Right lobe of liver (tissue), 6 donors: ENCODE measurements at regions not wholly inside any gene's neighbourhood (a gene's known extent, or its start where the extent isn't known, plus 50 kb on each side); places are given as distances from the start of the nearest gene placed in this dataset.

Source experiments
- ATAC-seq, 4 donors: fragments of 200-7000 bp; cut with Tn5 transposase; one replicate each; pipeline ENCODE4 v1.9.1; 2020; ENCODE audit warnings: mild to moderate bottlenecking in 4 of 4, moderate library complexity in 4 of 4
- DNase-seq, 3 donors: peaks; one replicate each; pipeline ENCODE4 v3.0.0-alpha.2; 2020
- H3K27ac ChIP-seq, 3 donors: fragments of 200-600 bp; one replicate each; pipeline ENCODE4 v1.8.0; 2022
- H3K27me3 ChIP-seq, 2 donors: fragments of 200-600 bp; one replicate each; pipeline ENCODE4 v1.8.0; 2022
- H3K36me3 ChIP-seq, 4 donors: fragments of 200-600 bp; sonication (generic) in 1 of 4; one replicate each; pipeline versions ENCODE4 v1.5.1 to v1.8.0; 2017 to 2022; ENCODE audit warnings: control low read depth in 1 of 4
- H3K4me1 ChIP-seq, 4 donors: fragments of 200-600 bp; sonication (generic) in 1 of 4; one replicate each; pipeline versions ENCODE4 v1.5.1 to v1.8.0; 2017 to 2022; ENCODE audit warnings: control low read depth in 1 of 4
- H3K4me3 ChIP-seq, 3 donors: fragments of 200-600 bp; one replicate each; pipeline ENCODE4 v1.8.0; 2022
- H3K9me3 ChIP-seq, 4 donors: fragments of 200-600 bp; sonication (generic) in 1 of 4; one replicate each; pipeline versions ENCODE4 v1.5.1 to v1.8.0; 2017 to 2022; ENCODE audit warnings: control low read depth in 1 of 4
- CTCF ChIP-seq, 4 donors: fragments of 200-600 bp in 3 of 4; fragments of 450-650 bp in 1 of 4; IDR thresholded peaks; one replicate each; pipeline versions ENCODE4 v1.5.1 to v1.8.0; 2016 to 2022; ENCODE audit warnings: antibody characterized with exemption in 4 of 4, mild to moderate bottlenecking in 2 of 4
- POLR2A ChIP-seq: fragments of 450-650 bp; IDR thresholded peaks from one replicate; pipeline ENCODE4 v1.6.1; 2017; ENCODE audit warnings: antibody characterized with exemption, mild to moderate bottlenecking
- WGBS: methylation state at CpG from one replicate; pipeline ENCODE4 v1.1.6; 2018; ENCODE audit warnings: low coverage, low lambda C conversion rate; ENCODE audit not compliant: insufficient coverage; ENCODE audit errors: missing lambda C conversion rate; 5-methylcytosine and 5-hydroxymethylcytosine counted together
- intact Hi-C, 2 donors: fragments of 100-400 bp; cut with DNase I; formaldehyde crosslinking; loops; one replicate each; pipeline versions ENCODE4 v1.11.2 to v1.14.1; 2022
- donor health status: DM: no; HTN: yes; CAD: no.
- donor health status: DM: no; HTN: no; CAD: no.
- donor health status: DM: no; HTN: no; CAD: no.
- donor health status: DM: no; HTN: yes; CAD: no.
- donor health status: DM: no; HTN: yes; CAD: no.

GRCh38 chr3:182240474-182240873, 528.7 kb downstream of the SOX2 start:
- Histone ChIP-seq H3K9me3 (no peaks in the 10 kb centered on the region), H3K27ac (no peak overlapping the region), H3K36me3 (no peaks in the 10 kb centered on the region), H3K27me3 (no peaks in the 10 kb centered on the region), H3K4me3 (no peak overlapping the region), H3K4me1 (peaks cover 0 to 24% (median 3%) of the 10 kb centered on the region in 4 donors)
- ATAC-seq: peak; percentile 31 to 52 (median 34)
- TF ChIP-seq CTCF (IDR thresholded peaks at IDR 0.05) (no peak), POLR2A (no peak)
- WGBS: 35% methylated on average over 2 of the region's 2 CpGs
- intact Hi-C loops: no loop called here
- no peak for DNase-seq

DNA sequence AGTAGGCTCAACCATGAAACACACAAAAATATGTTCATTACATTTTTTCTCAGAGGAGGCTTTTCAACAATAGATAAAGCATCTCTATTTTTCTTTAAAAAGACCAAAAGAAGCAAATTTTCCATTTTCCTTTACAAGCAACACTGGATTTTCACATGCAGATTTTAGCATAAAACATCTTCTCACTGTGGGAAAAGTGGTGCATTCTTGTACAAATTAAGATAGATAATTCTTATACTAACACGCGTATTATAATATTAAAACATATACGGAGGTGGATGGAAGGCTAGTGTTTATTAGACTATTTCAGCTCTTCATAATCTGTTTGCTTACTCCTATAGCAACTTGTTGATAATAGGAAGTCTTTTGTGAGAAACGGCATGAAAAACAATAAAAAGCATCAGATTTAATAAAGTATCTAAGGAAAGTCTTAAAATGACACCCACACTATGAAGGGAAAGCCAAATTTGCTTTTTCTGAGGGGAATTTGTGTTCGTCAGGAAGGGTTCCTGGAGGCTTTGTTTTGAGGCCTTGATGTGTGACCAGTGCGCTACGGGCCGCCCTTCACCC, 529.6 kb downstream of the SOX2 start:
- DNase-seq (no peak), ATAC-seq (no peak)
- intact Hi-C loops: no loop called here
- peaks cover 0 to 24% (median 3%) of the 10 kb centered on the region in 4 donors for H3K4me1 ChIP-seq
- WGBS: 85% methylated on average over 6 of the region's 8 CpGs
- no peaks in the 10 kb centered on the region for H3K36me3 ChIP-seq
- H3K9me3 ChIP-seq: no peaks in the 10 kb centered on the region
- H3K27me3 ChIP-seq: no peaks in the 10 kb centered on the region
- no peak overlapping the region for H3K27ac ChIP-seq
- TF ChIP-seq CTCF (IDR thresholded peaks at IDR 0.05) (no peak), POLR2A (no peak)
- no peak overlapping the region for H3K4me3 ChIP-seq

- H3K4me3 ChIP-seq: no peak overlapping the region
- H3K27me3 ChIP-seq: no peaks in the 10 kb centered on the region
- peak overlapping the region in 1 of 3 donors; percentile 4 for H3K27ac ChIP-seq
- intact Hi-C loops: no loop called here
- TF ChIP-seq POLR2A (no peak), CTCF (IDR thresholded peaks at IDR 0.05) (no peak)
- DNase-seq (peak in 1 of 3 donors; percentile 38), ATAC-seq (peak; percentile 19 to 84 (median 46))
- WGBS: 63% methylated on average over 14 of the region's 15 CpGs
- H3K36me3 ChIP-seq: no peaks in the 10 kb centered on the region
- H3K4me1 ChIP-seq: peaks cover 0 to 24% (median 3%) of the 10 kb centered on the region in 4 donors
- H3K9me3 ChIP-seq: no peaks in the 10 kb centered on the region
These were observed 530.2 kb downstream of the SOX2 start for GRCh38 chr3:182241766-182242488.

DNA sequence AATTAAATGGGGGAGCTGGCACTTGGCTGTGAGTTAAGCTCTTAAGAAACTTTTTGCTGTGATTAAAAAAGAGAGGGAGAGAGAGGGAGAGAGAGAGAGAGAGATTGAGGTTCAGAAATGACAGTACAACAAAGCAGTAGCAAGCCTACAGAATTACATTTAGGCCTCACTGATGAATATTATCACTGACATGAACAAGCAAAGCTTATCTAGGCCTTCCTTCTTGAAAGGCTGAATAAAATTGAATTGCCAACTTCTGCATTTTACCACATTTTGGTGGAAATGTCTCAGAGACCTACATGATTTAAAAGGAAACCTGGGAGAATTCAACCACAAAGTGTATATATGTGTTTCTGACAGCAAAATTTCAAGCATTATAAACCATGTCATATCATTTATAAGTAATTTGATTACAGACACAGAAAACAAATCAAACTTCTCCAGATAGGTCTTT, 530.8 kb downstream of the SOX2 start:
- H3K27ac ChIP-seq: peak overlapping the region in 1 of 3 donors; percentile 4
- no peak for TF ChIP-seq POLR2A
- TF ChIP-seq CTCF (IDR thresholded peaks at IDR 0.05): no peak
- ATAC-seq (no peak), DNase-seq (no peak)
- intact Hi-C loops: no loop called here
- no peaks in the 10 kb centered on the region for H3K36me3 ChIP-seq
- H3K4me3 ChIP-seq: no peak overlapping the region
- peaks cover 0 to 24% (median 3%) of the 10 kb centered on the region in 4 donors for H3K4me1 ChIP-seq
- H3K27me3 ChIP-seq: no peaks in the 10 kb centered on the region
- H3K9me3 ChIP-seq: no peaks in the 10 kb centered on the region
